ENCODE measurements at regions not wholly inside any gene's neighbourhood (a gene's known extent, or its start where the extent isn't known, plus 50 kb on each side); places are given as distances from the start of the nearest gene placed in this dataset.

GRCh38 chr6:130577178-130577919 lies 211.5 kb downstream of the TMEM200A start:
- ChIA-PET POLR2A (no interaction called here), CTCF (interaction anchor here (0.5 kb wide), 1 partner anchor 691 kb away, joined by 6 read pairs; no protein-coding TSS in a partner anchor)
- no peak overlapping the region for H3K27ac Mint-ChIP-seq
- intact Hi-C loops (cut with micrococcal nuclease), result no loop called here
- WGBS (ENCODE audit: insufficient coverage), result 100% methylated on average over 2 of the region's 8 CpGs
- H4K20me1 ChIP-seq (ENCODE audit: control insufficient read depth, insufficient read depth, low read length, poor library complexity, severe bottlenecking), result no peaks in the 10 kb centered on the region
- no peak overlapping the region for H3K27ac ChIP-seq (ENCODE audit: low read length in 2 of 2)
- peaks cover 9 to 10% of the 10 kb centered on the region in 2 donors for H3K4me1 ChIP-seq (ENCODE audit: control insufficient read depth in 2 of 2, insufficient read depth in 2 of 2, low read length in 2 of 2)
- H3K27me3 Mint-ChIP-seq, result no peaks in the 10 kb centered on the region
- H3K79me2 ChIP-seq (ENCODE audit: control insufficient read depth, insufficient read depth, low read length), result no peaks in the 10 kb centered on the region
- H3K27me3 ChIP-seq (replicated peaks in 1 of 4; ENCODE audit: control extremely low read depth in 1 of 4, control insufficient read depth in 3 of 4, insufficient read depth in 4 of 4, low read length in 3 of 4), result no peaks in the 10 kb centered on the region
- no peak for ATAC-seq (ENCODE audit: low read depth)
- peaks cover 0 to 1% (median 0%) of the 10 kb centered on the region in 3 donors for H3K9me3 ChIP-seq (ENCODE audit: control extremely low read depth in 1 of 3, control insufficient read depth in 2 of 3, insufficient read depth in 1 of 3, low read length in 2 of 3)
- no peak overlapping the region for H3K9ac ChIP-seq (ENCODE audit: low read length)
- no peak overlapping the region for H2AFZ ChIP-seq (ENCODE audit: insufficient read depth, low read depth, low read length, poor library complexity, severe bottlenecking)
- TF ChIP-seq EZH2 (IDR thresholded peaks at IDR 0.05; ENCODE audit: borderline replicate concordance, insufficient read depth, low read depth, low read length, poor library complexity, severe bottlenecking) (no peak), CTCF (IDR thresholded peaks at IDR 0.05) (no peak)
- H3K36me3 ChIP-seq (replicated peaks in 1 of 2; ENCODE audit: control extremely low read depth in 1 of 2, control insufficient read depth in 1 of 2, extremely low read depth in 1 of 2, insufficient read depth in 2 of 2, low read length in 1 of 2), result no peaks in the 10 kb centered on the region
- H3K4me3 Mint-ChIP-seq, result no peak overlapping the region
- no peaks in the 10 kb centered on the region for H3K9me3 Mint-ChIP-seq (ENCODE audit: insufficient read depth)
- no peak overlapping the region for H3K4me2 ChIP-seq (replicated peaks; ENCODE audit: low read depth, low read length, poor library complexity, severe bottlenecking)
- H3K4me1 Mint-ChIP-seq, result peaks cover 15% of the 10 kb centered on the region
- H3K4me3 ChIP-seq (ENCODE audit: control extremely low read depth in 1 of 5, extremely low read depth in 1 of 5, insufficient read depth in 1 of 5, low read depth in 2 of 5, low read length in 4 of 5), result no peak overlapping the region
- no peak for DNase-seq

GRCh38 chr6:130578713-130579112 lies 212.9 kb downstream of the TMEM200A start:
- no CpG with 5 or more reads among the region's 3 CpGs for WGBS (ENCODE audit: insufficient coverage)
- ChIA-PET POLR2A (no interaction called here), CTCF (no interaction called here)
- DNase-seq (no peak), ATAC-seq (ENCODE audit: low read depth) (no peak)
- H3K4me1 ChIP-seq (ENCODE audit: control insufficient read depth in 2 of 2, insufficient read depth in 2 of 2, low read length in 2 of 2), result peaks cover 9 to 10% of the 10 kb centered on the region in 2 donors
- H3K4me3 Mint-ChIP-seq, result no peak overlapping the region
- H3K79me2 ChIP-seq (ENCODE audit: control insufficient read depth, insufficient read depth, low read length), result no peaks in the 10 kb centered on the region
- H3K27me3 Mint-ChIP-seq, result no peaks in the 10 kb centered on the region
- intact Hi-C loops (cut with micrococcal nuclease), result no loop called here
- no peaks in the 10 kb centered on the region for H4K20me1 ChIP-seq (ENCODE audit: control insufficient read depth, insufficient read depth, low read length, poor library complexity, severe bottlenecking)
- no peaks in the 10 kb centered on the region for H3K9me3 Mint-ChIP-seq (ENCODE audit: insufficient read depth)
- TF ChIP-seq EZH2 (IDR thresholded peaks at IDR 0.05; ENCODE audit: borderline replicate concordance, insufficient read depth, low read depth, low read length, poor library complexity, severe bottlenecking) (no peak), CTCF (IDR thresholded peaks at IDR 0.05) (no peak)
- no peak overlapping the region for H3K4me2 ChIP-seq (replicated peaks; ENCODE audit: low read depth, low read length, poor library complexity, severe bottlenecking)
- H3K27me3 ChIP-seq (replicated peaks in 1 of 4; ENCODE audit: control extremely low read depth in 1 of 4, control insufficient read depth in 3 of 4, insufficient read depth in 4 of 4, low read length in 3 of 4), result no peaks in the 10 kb centered on the region
- H3K36me3 ChIP-seq (replicated peaks in 1 of 2; ENCODE audit: control extremely low read depth in 1 of 2, control insufficient read depth in 1 of 2, extremely low read depth in 1 of 2, insufficient read depth in 2 of 2, low read length in 1 of 2), result no peaks in the 10 kb centered on the region
- H2AFZ ChIP-seq (ENCODE audit: insufficient read depth, low read depth, low read length, poor library complexity, severe bottlenecking), result no peak overlapping the region
- no peak overlapping the region for H3K27ac ChIP-seq (ENCODE audit: low read length in 2 of 2)
- no peak overlapping the region for H3K4me3 ChIP-seq (ENCODE audit: control extremely low read depth in 1 of 5, extremely low read depth in 1 of 5, insufficient read depth in 1 of 5, low read depth in 2 of 5, low read length in 4 of 5)
- no peak overlapping the region for H3K27ac Mint-ChIP-seq
- H3K9me3 ChIP-seq (ENCODE audit: control extremely low read depth in 1 of 3, control insufficient read depth in 2 of 3, insufficient read depth in 1 of 3, low read length in 2 of 3), result peaks cover 0 to 1% (median 0%) of the 10 kb centered on the region in 3 donors
- H3K4me1 Mint-ChIP-seq, result peaks cover 15% of the 10 kb centered on the region
- H3K9ac ChIP-seq (ENCODE audit: low read length), result no peak overlapping the region
